ENCODE measurements at regions not wholly inside any gene's neighbourhood (a gene's known extent, or its start where the extent isn't known, plus 50 kb on each side); places are given as distances from the start of the nearest gene placed in this dataset.

- H3K4me3 Mint-ChIP-seq, result no peak overlapping the region
- H3K27ac Mint-ChIP-seq, result no peak overlapping the region
- H3K36me3 Mint-ChIP-seq (ENCODE audit: low read depth), result peaks cover 2% of the 10 kb centered on the region
- no peaks in the 10 kb centered on the region for H3K4me1 Mint-ChIP-seq
- DNase-seq (no peak), ATAC-seq (no peak)
- peaks cover 4% of the 10 kb centered on the region for H3K27me3 Mint-ChIP-seq
- H3K9me3 ChIP-seq (ENCODE audit: control insufficient read depth, low read length, poor library complexity, severe bottlenecking), result no peaks in the 10 kb centered on the region
These were observed 140.1 kb upstream of the MRPS22 start for GRCh38 chr3:139203752-139204151.

GRCh38 chr3:139204728-139205127 lies 139.1 kb upstream of the MRPS22 start:
- ATAC-seq (no peak), DNase-seq (no peak)
- Mint-ChIP-seq H3K4me3 (no peak overlapping the region), H3K4me1 (no peaks in the 10 kb centered on the region), H3K27me3 (peaks cover 4% of the 10 kb centered on the region), H3K36me3 (ENCODE audit: low read depth) (peaks cover 2% of the 10 kb centered on the region), H3K27ac (no peak overlapping the region)
- H3K9me3 ChIP-seq (ENCODE audit: control insufficient read depth, low read length, poor library complexity, severe bottlenecking), result no peaks in the 10 kb centered on the region

GRCh38 chr3:139213936-139214335 lies 129.9 kb upstream of the MRPS22 start:
- H3K4me3 Mint-ChIP-seq, result no peak overlapping the region
- no peaks in the 10 kb centered on the region for H3K36me3 Mint-ChIP-seq (ENCODE audit: low read depth)
- H3K4me1 Mint-ChIP-seq, result peaks cover 2% of the 10 kb centered on the region
- peaks cover 33% of the 10 kb centered on the region for H3K27me3 Mint-ChIP-seq
- DNase-seq (no peak), ATAC-seq (no peak)
- no peaks in the 10 kb centered on the region for H3K9me3 ChIP-seq (ENCODE audit: control insufficient read depth, low read length, poor library complexity, severe bottlenecking)
- no peak overlapping the region for H3K27ac Mint-ChIP-seq

- no peaks in the 10 kb centered on the region for H3K36me3 Mint-ChIP-seq (ENCODE audit: low read depth)
- ATAC-seq, result no peak
- no peak for DNase-seq
- H3K27ac Mint-ChIP-seq, result no peak overlapping the region
- peaks cover 2% of the 10 kb centered on the region for H3K4me1 Mint-ChIP-seq
- H3K9me3 ChIP-seq (ENCODE audit: control insufficient read depth, low read length, poor library complexity, severe bottlenecking), result no peaks in the 10 kb centered on the region
- no peak overlapping the region for H3K4me3 Mint-ChIP-seq
- peaks cover 44% of the 10 kb centered on the region for H3K27me3 Mint-ChIP-seq
These were observed 126.9 kb upstream of the MRPS22 start for GRCh38 chr3:139216958-139217357.

DNA sequence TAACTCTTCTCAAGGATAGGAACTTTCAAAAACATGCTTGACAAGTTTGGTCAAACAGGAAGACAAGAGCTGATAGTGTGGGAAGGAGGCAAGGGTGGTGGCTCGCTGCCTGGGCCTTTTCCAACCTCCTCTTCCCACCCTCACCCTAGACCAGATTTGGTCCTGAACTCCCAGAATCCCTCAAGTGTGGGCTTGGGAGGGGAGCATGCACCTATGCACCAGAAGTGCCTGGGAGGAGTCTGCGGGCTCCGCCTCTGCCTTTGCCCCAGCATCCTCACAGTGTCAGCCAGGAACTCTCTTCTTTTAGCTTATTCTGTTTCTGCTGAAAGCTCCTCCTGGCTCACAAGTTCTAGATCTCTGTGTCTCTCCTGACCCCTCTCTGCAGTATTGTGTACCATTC lies 126.2 kb upstream of the MRPS22 start:
- Mint-ChIP-seq H3K27me3 (peaks cover 51% of the 10 kb centered on the region), H3K36me3 (ENCODE audit: low read depth) (no peaks in the 10 kb centered on the region), H3K4me1 (peaks cover 2% of the 10 kb centered on the region), H3K27ac (no peak overlapping the region), H3K4me3 (no peak overlapping the region)
- DNase-seq (no peak), ATAC-seq (no peak)
- H3K9me3 ChIP-seq (ENCODE audit: control insufficient read depth, low read length, poor library complexity, severe bottlenecking), result no peaks in the 10 kb centered on the region

DNA sequence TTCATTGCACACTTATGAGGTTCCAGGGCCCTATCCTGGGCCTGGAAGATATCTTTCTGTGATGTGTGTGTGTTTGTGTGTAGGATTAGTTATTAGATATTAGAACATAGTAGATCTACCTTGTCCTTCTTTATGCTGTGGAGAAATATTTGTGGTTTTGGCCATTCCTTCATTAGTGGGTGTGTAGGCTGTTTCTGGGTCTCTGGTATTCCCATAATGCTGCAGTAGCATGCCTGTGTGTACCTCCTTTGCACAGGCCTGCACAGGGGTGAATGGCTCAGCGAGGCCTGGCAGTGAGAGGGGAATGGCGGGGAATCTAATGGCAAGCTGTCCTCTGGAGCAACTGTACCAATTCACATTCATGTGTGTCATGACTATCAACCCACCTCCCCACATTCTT lies 125.8 kb upstream of the MRPS22 start:
- H3K4me1 Mint-ChIP-seq, result peaks cover 2% of the 10 kb centered on the region
- H3K27me3 Mint-ChIP-seq, result peaks cover 55% of the 10 kb centered on the region
- DNase-seq (no peak), ATAC-seq (no peak)
- no peak overlapping the region for H3K4me3 Mint-ChIP-seq
- no peak overlapping the region for H3K27ac Mint-ChIP-seq
- H3K36me3 Mint-ChIP-seq (ENCODE audit: low read depth), result no peaks in the 10 kb centered on the region
- H3K9me3 ChIP-seq (ENCODE audit: control insufficient read depth, low read length, poor library complexity, severe bottlenecking), result no peaks in the 10 kb centered on the region

- Mint-ChIP-seq H3K36me3 (ENCODE audit: low read depth) (no peaks in the 10 kb centered on the region), H3K4me1 (peaks cover 2% of the 10 kb centered on the region), H3K4me3 (no peak overlapping the region), H3K27ac (no peak overlapping the region), H3K27me3 (peaks cover 51% of the 10 kb centered on the region)
- H3K9me3 ChIP-seq (ENCODE audit: control insufficient read depth, low read length, poor library complexity, severe bottlenecking), result no peaks in the 10 kb centered on the region
- DNase-seq, result no peak
- no peak for ATAC-seq
These were observed 124.4 kb upstream of the MRPS22 start for GRCh38 chr3:139219463-139219862.

DNA sequence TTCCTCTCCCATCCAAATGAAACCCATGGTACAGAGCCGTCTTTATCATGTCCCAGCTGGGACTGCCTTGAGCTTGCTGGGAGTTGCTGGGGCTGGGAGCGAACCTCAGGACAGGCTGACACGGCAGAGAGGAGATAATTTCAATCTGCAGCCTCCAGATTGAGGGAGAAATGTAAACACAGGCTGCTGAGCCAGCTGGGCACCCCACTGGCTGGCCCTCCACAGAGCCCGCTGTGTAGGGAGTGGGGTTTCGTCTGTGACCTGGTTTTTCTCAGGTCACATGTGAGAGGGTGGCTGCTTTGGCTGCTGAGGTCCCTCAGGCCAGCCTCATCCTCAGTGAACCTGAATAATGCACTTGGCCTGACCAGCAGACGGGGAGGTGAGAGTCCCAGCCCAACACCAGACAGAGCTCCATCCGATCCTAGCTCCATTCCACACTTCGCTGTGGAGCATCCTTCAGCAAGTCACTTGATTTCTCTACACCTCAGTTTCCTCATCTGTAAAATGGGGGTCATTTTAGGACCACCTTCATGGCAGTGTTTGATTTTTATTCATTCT lies 121.6 kb upstream of the MRPS22 start:
- Mint-ChIP-seq H3K27me3 (peaks cover 40% of the 10 kb centered on the region), H3K4me1 (no peaks in the 10 kb centered on the region), H3K36me3 (ENCODE audit: low read depth) (no peaks in the 10 kb centered on the region), H3K27ac (no peak overlapping the region), H3K4me3 (no peak overlapping the region)
- ATAC-seq (no peak), DNase-seq (no peak)
- H3K9me3 ChIP-seq (ENCODE audit: control insufficient read depth, low read length, poor library complexity, severe bottlenecking), result no peaks in the 10 kb centered on the region

DNA sequence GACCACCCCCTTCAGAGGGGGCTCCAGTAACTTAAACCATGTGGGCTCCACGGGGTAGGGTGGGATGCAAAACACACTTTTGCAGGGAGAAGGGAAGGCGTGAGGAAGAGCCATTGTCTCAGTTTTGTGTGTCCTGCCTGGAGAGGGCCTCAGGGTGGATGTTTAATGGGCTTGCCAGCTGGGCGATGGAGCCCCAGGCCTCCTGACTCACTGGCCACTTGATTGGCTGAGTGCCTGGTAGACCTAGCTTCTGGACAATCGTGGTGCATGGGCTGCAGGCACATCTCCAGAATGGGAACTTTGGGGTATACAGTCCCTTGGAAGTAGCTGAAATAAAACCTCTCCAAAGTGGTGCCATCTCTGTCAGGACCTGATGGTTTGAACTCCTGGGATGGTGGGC lies 118.3 kb upstream of the MRPS22 start:
- ATAC-seq (no peak), DNase-seq (no peak)
- no peaks in the 10 kb centered on the region for H3K9me3 ChIP-seq (ENCODE audit: control insufficient read depth, low read length, poor library complexity, severe bottlenecking)
- Mint-ChIP-seq H3K27ac (no peak overlapping the region), H3K27me3 (peaks cover 36% of the 10 kb centered on the region), H3K36me3 (ENCODE audit: low read depth) (no peaks in the 10 kb centered on the region), H3K4me3 (no peak overlapping the region), H3K4me1 (no peaks in the 10 kb centered on the region)

DNA sequence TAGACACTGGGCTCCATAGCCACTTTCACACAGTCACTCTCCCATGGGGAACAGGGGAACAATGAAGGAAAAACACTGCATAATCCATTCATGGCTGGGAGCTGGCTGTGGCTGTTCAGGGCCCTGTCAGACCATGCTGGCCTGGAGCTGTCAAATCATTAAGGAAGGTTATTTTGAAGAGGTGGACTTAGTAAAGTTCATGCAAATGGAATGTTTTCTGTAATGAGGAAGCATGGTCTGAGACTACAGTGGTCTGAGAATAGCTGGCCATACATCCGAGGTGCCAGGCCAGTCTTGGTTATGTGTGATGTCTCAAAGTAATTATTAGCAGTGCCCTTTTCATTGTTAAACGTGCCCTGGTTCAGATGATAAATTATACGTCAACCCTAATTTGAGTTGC lies 117.1 kb upstream of the MRPS22 start:
- no peak for ATAC-seq
- Mint-ChIP-seq H3K27ac (no peak overlapping the region), H3K4me3 (no peak overlapping the region), H3K36me3 (ENCODE audit: low read depth) (no peaks in the 10 kb centered on the region), H3K27me3 (peaks cover 26% of the 10 kb centered on the region), H3K4me1 (no peaks in the 10 kb centered on the region)
- no peak for DNase-seq
- no peaks in the 10 kb centered on the region for H3K9me3 ChIP-seq (ENCODE audit: control insufficient read depth, low read length, poor library complexity, severe bottlenecking)

GRCh38 chr3:139227165-139227564 lies 116.7 kb upstream of the MRPS22 start:
- H3K27ac Mint-ChIP-seq, result no peak overlapping the region
- no peak overlapping the region for H3K4me3 Mint-ChIP-seq
- H3K9me3 ChIP-seq (ENCODE audit: control insufficient read depth, low read length, poor library complexity, severe bottlenecking), result no peaks in the 10 kb centered on the region
- no peaks in the 10 kb centered on the region for H3K4me1 Mint-ChIP-seq
- no peak for ATAC-seq
- peaks cover 24% of the 10 kb centered on the region for H3K27me3 Mint-ChIP-seq
- DNase-seq, result no peak
- H3K36me3 Mint-ChIP-seq (ENCODE audit: low read depth), result no peaks in the 10 kb centered on the region

DNA sequence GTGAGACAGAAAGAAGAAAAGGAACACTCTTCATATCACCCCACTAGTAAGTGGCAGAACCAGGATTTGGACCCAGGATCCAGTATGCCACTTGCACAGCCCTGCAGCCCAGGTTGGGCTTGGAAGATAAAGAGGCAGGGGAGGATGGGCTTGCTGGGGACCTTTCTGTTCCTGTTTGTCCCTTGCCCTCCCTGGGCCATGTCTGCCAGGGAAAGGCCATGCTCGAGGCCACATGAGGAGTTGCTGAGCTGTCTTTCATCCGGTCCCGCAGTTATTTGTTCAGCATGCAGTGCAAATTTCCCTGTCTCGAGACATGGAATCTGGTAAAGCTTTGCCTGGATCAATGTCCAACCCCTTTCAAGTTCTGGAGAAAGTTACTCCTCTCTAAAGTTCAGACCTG lies 116.0 kb upstream of the MRPS22 start:
- ATAC-seq (no peak), DNase-seq (no peak)
- no peak overlapping the region for H3K4me3 Mint-ChIP-seq
- no peaks in the 10 kb centered on the region for H3K36me3 Mint-ChIP-seq (ENCODE audit: low read depth)
- H3K27ac Mint-ChIP-seq, result no peak overlapping the region
- H3K4me1 Mint-ChIP-seq, result no peaks in the 10 kb centered on the region
- H3K27me3 Mint-ChIP-seq, result peaks cover 18% of the 10 kb centered on the region
- no peaks in the 10 kb centered on the region for H3K9me3 ChIP-seq (ENCODE audit: control insufficient read depth, low read length, poor library complexity, severe bottlenecking)

DNA sequence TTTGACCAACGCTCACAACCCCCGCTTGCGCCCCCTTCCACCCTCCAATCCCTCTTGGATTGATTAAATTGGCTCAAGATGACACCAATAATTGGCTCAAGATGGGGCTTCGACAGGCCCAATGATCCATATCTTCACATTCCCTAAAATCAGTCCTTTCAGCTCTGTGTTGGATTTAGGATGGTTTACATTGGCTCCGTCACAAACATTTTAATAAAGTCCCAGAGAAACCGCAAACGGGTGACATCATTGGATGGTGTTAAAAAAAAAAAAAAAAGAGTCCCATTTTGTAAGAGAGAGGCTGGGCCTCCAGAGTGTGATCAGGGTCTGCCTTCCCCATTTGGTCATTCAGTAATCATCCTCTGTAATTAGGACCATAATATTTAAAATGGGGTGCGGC lies 113.4 kb upstream of the MRPS22 start:
- DNase-seq (no peak), ATAC-seq (no peak)
- no peaks in the 10 kb centered on the region for H3K36me3 Mint-ChIP-seq (ENCODE audit: low read depth)
- H3K27me3 Mint-ChIP-seq, result peaks cover 5% of the 10 kb centered on the region
- no peaks in the 10 kb centered on the region for H3K9me3 ChIP-seq (ENCODE audit: control insufficient read depth, low read length, poor library complexity, severe bottlenecking)
- no peak overlapping the region for H3K4me3 Mint-ChIP-seq
- H3K27ac Mint-ChIP-seq, result no peak overlapping the region
- no peaks in the 10 kb centered on the region for H3K4me1 Mint-ChIP-seq

DNA sequence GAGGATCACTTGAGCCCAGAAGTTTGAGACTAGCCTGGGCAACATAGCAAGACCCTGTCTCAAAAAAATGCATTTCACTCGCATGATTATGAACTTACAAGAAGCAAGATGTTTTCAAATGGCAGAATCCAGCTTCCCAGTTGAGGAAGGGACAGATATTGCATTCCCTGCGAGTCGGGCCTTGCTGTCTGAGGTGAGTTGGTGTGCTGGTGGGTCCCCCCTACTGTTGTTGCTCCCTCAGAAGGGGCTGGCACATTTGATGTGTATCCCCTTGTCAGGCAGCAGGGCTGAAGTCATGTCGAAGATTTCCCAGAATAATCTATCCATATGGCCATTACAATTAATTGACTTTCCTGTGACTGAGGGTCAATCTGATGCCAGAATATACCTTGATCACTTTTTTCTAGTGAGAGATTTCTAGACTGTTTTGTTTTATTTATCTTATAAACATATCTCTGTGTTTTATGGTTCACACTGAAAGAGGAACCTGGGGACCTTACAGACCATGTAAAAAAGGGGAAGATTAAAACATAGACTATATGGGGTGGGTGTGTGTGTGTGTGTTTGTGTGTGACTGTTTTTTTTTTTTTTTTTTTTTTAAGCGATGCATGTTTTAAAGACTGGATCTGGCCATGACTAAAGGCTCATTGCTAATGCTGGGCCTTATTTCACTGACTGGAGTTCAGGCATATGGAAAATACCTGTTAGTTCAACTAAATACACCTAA lies 112.1 kb upstream of the MRPS22 start:
- Mint-ChIP-seq H3K27ac (no peak overlapping the region), H3K4me1 (no peaks in the 10 kb centered on the region), H3K36me3 (ENCODE audit: low read depth) (no peaks in the 10 kb centered on the region), H3K4me3 (no peak overlapping the region), H3K27me3 (peaks cover 8% of the 10 kb centered on the region)
- DNase-seq (no peak), ATAC-seq (no peak)
- H3K9me3 ChIP-seq (ENCODE audit: control insufficient read depth, low read length, poor library complexity, severe bottlenecking), result no peaks in the 10 kb centered on the region
